Endothelial cell of umbilical vein (primary cell): ENCODE measurements at regions not wholly inside any gene's neighbourhood (a gene's known extent, or its start where the extent isn't known, plus 50 kb on each side); places are given as distances from the start of the nearest gene placed in this dataset.

Source experiments
- EZH2 ChIP-seq: IDR thresholded peaks from 2 replicates; pipeline ENCODE4 v1.6.1; 2012; ENCODE audit warnings: borderline replicate concordance, low read depth, mild to moderate bottlenecking, moderate library complexity, low read length, inconsistent platforms; ENCODE audit not compliant: severe bottlenecking
- JUN ChIP-seq: IDR thresholded peaks from 2 replicates; pipeline ENCODE4 v1.6.1; 2011; ENCODE audit warnings: borderline replicate concordance, low read depth; ENCODE audit not compliant: insufficient read length, insufficient read depth
- POLR2AphosphoS5 ChIP-seq: IDR thresholded peaks from 2 replicates; pipeline ENCODE4 v1.6.1; 2012; ENCODE audit warnings: low read depth, mild to moderate bottlenecking, control low read depth, low read length, moderate library complexity; ENCODE audit not compliant: insufficient read depth

DNA sequence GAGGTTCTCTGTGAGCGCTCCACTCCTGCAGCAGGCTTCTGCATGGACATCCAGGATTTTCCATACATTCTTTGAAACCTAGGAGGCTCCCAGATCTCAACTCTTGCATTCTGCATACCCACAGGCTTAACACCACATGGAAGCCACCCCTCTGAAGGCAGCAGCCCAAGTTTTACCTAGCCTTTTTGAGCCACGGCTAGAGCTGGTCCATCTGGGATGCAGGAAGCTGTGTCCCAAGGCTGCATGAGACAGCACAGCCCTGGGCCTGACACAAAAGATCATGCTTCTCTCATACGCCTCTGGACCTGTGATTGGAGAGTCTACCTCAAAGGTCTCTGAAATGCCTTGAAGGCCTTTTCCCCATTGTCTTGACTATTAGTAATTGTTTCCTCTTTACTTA is 53.6 kb upstream of the RPRM start:
- TF ChIP-seq POLR2AphosphoS5, result no peak
- TF ChIP-seq JUN, result no peak
- TF ChIP-seq EZH2, result no peak
